ENCODE measurements at regions not wholly inside any gene's neighbourhood (a gene's known extent, or its start where the extent isn't known, plus 50 kb on each side); places are given as distances from the start of the nearest gene placed in this dataset.

GRCh38 chr11:38060920-38061319 is 1462.9 kb upstream of the RAG2 start:
- intact Hi-C loops (cut with DNase I) = no loop called here
- no peak for TF ChIP-seq CTCF (IDR thresholded peaks at IDR 0.05)
- ATAC-seq = no peak

GRCh38 chr11:38060136-38060535 is 1462.1 kb upstream of the RAG2 start:
- intact Hi-C loops (cut with DNase I) = no loop called here
- Histone ChIP-seq H3K9me3 (peaks cover 0 to 2% of the 10 kb centered on the region in 2 donors), H3K27ac (no peak overlapping the region), H3K27me3 (no peaks in the 10 kb centered on the region), H3K4me1 (no peaks in the 10 kb centered on the region), H3K36me3 (no peaks in the 10 kb centered on the region), H3K4me3 (no peak overlapping the region)
- TF ChIP-seq CTCF (IDR thresholded peaks at IDR 0.05) = no peak
- ATAC-seq (no peak), DNase-seq (no peak)

More at GRCh38 chr11:38060920-38061319, 1462.9 kb upstream of the RAG2 start:
- no peaks in the 10 kb centered on the region for H3K27me3 ChIP-seq
- no peak for DNase-seq
- H3K4me3 ChIP-seq = no peak overlapping the region
- H3K4me1 ChIP-seq = no peaks in the 10 kb centered on the region
- H3K27ac ChIP-seq = no peak overlapping the region
- peaks cover 0 to 2% of the 10 kb centered on the region in 2 donors for H3K9me3 ChIP-seq
- H3K36me3 ChIP-seq = no peaks in the 10 kb centered on the region

- Histone ChIP-seq H3K9me3 (peaks cover 0 to 4% of the 10 kb centered on the region in 2 donors), H3K27ac (no peak overlapping the region), H3K27me3 (no peaks in the 10 kb centered on the region), H3K4me3 (no peak overlapping the region), H3K4me1 (no peaks in the 10 kb centered on the region), H3K36me3 (no peaks in the 10 kb centered on the region)
- DNase-seq (no peak), ATAC-seq (no peak)
- TF ChIP-seq CTCF (IDR thresholded peaks at IDR 0.05) = no peak
- intact Hi-C loops (cut with DNase I) = no loop called here
These were observed 1448.6 kb upstream of the RAG2 start for GRCh38 chr11:38046571-38047135.

GRCh38 chr11:38043060-38043459 is 1445.0 kb upstream of the RAG2 start:
- no peak for TF ChIP-seq CTCF (IDR thresholded peaks at IDR 0.05)
- no peaks in the 10 kb centered on the region for H3K27me3 ChIP-seq
- ATAC-seq (no peak), DNase-seq (no peak)
- H3K4me3 ChIP-seq = no peak overlapping the region
- no peaks in the 10 kb centered on the region for H3K4me1 ChIP-seq
- intact Hi-C loops (cut with DNase I) = no loop called here
- no peaks in the 10 kb centered on the region for H3K36me3 ChIP-seq
- H3K9me3 ChIP-seq = peaks cover 0 to 4% of the 10 kb centered on the region in 2 donors
- no peak overlapping the region for H3K27ac ChIP-seq

- Histone ChIP-seq H3K27me3 (no peaks in the 10 kb centered on the region), H3K27ac (no peak overlapping the region), H3K4me3 (no peak overlapping the region), H3K4me1 (no peaks in the 10 kb centered on the region), H3K36me3 (no peaks in the 10 kb centered on the region), H3K9me3 (no peaks in the 10 kb centered on the region)
- DNase-seq = no peak
- no peak for ATAC-seq
- TF ChIP-seq CTCF (IDR thresholded peaks at IDR 0.05) = no peak
- intact Hi-C loops (cut with DNase I) = no loop called here
These were observed 1440.7 kb upstream of the RAG2 start for GRCh38 chr11:38038777-38039176.
